Lung (tissue), 11 donors: ENCODE measurements at regions not wholly inside any gene's neighbourhood (a gene's known extent, or its start where the extent isn't known, plus 50 kb on each side); places are given as distances from the start of the nearest gene placed in this dataset.

ENCODE experiments used
- ATAC-seq: fragments of 200-7000 bp; cut with Tn5 transposase; one replicate; pipeline ENCODE4 v1.9.1; 2020; ENCODE audit warnings: moderate number of reproducible peaks; ENCODE audit not compliant: insufficient read depth, low FRiP score
- DNase-seq, 3 donors: peaks; one replicate each; pipeline ENCODE4 v3.0.0-alpha.2; 2013 to 2017
- H3K27ac ChIP-seq, 2 donors: one replicate each; pipeline ENCODE4 v1.5.1; 2013; ENCODE audit warnings: mild to moderate bottlenecking in 2 of 2, moderate library complexity in 2 of 2, control low read depth in 1 of 2, inconsistent platforms in 1 of 2, low read depth in 1 of 2, low read length in 1 of 2
- H3K27me3 ChIP-seq, 3 donors: one replicate each; pipeline ENCODE4 v1.5.1; 2013; ENCODE audit warnings: low read length in 2 of 3; ENCODE audit not compliant: control insufficient read depth in 3 of 3, insufficient read depth in 3 of 3
- H3K36me3 ChIP-seq, 4 donors: one replicate each; pipeline ENCODE4 v1.5.1; 2013; ENCODE audit warnings: low read length in 4 of 4, mild to moderate bottlenecking in 1 of 4, moderate library complexity in 1 of 4; ENCODE audit not compliant: control insufficient read depth in 4 of 4, insufficient read depth in 4 of 4
- H3K4me1 ChIP-seq, 5 donors: one replicate each; pipeline ENCODE4 v1.5.1; 2013; ENCODE audit warnings: low read length in 5 of 5, mild to moderate bottlenecking in 2 of 5, moderate library complexity in 1 of 5; ENCODE audit not compliant: control insufficient read depth in 5 of 5, insufficient read depth in 5 of 5
- H3K4me3 ChIP-seq: one replicate; pipeline ENCODE4 v1.5.1; 2013; ENCODE audit warnings: mild to moderate bottlenecking, control low read depth, moderate library complexity
- H3K9ac ChIP-seq, 2 donors: one replicate each; pipeline ENCODE4 v1.5.1; 2013; ENCODE audit warnings: low read length in 2 of 2, control low read depth in 1 of 2; ENCODE audit not compliant: insufficient read depth in 1 of 2
- H3K9me3 ChIP-seq, 4 donors: one replicate each; pipeline ENCODE4 v1.5.1; 2013; ENCODE audit warnings: low read length in 3 of 4, mild to moderate bottlenecking in 1 of 4, moderate library complexity in 1 of 4; ENCODE audit not compliant: control insufficient read depth in 4 of 4, insufficient read depth in 3 of 4
- CTCF ChIP-seq: IDR thresholded peaks from 2 replicates; pipeline ENCODE4 v1.5.1; 2012; ENCODE audit warnings: mild to moderate bottlenecking; ENCODE audit errors: control extremely low read depth, extremely low read depth
- WGBS, 2 donors: extraction: QIAGEN DNeasy Blood & Tissue Kit; methylation state at CpG; one replicate each; pipeline ENCODE4 v1.1.7; 2013; 5-methylcytosine and 5-hydroxymethylcytosine counted together
- donor health status: control.
- donor health status: control.
- donor health status: Bipolar disorder and iron deficiency.
- donor health status: healthy.
- donor health status: DM: yes; HTN: yes; CAD: no.

- H3K36me3 ChIP-seq, result no peaks in the 10 kb centered on the region
- ATAC-seq, result no peak
- no peak overlapping the region for H3K4me3 ChIP-seq
- H3K27me3 ChIP-seq, result no peaks in the 10 kb centered on the region
- H3K27ac ChIP-seq, result peak overlapping the region in 1 of 2 donors; percentile 68
- TF ChIP-seq CTCF, result no peak
- WGBS, 2 donors, result 92% methylated on average over 7 of the region's 7 CpGs
- no peak for DNase-seq
- H3K9ac ChIP-seq, result no peak overlapping the region
- peaks cover 0 to 11% (median 4%) of the 10 kb centered on the region in 5 donors for H3K4me1 ChIP-seq
- H3K9me3 ChIP-seq, result peaks cover 0 to 2% (median 0%) of the 10 kb centered on the region in 4 donors
Measured at GRCh38 chr7:47185839-47186238, 396.1 kb downstream of the TNS3 start.

- Histone ChIP-seq H3K27ac (peak overlapping the region in 1 of 2 donors; percentile 68), H3K9ac (no peak overlapping the region), H3K9me3 (peaks cover 0 to 2% (median 0%) of the 10 kb centered on the region in 4 donors), H3K27me3 (no peaks in the 10 kb centered on the region), H3K4me1 (peaks cover 0 to 11% (median 4%) of the 10 kb centered on the region in 5 donors), H3K4me3 (no peak overlapping the region), H3K36me3 (no peaks in the 10 kb centered on the region)
- TF ChIP-seq CTCF, result no peak
- no peak for DNase-seq
- WGBS, 2 donors, result 54 to 78% methylated on average over 3 of the region's 3 CpGs
- ATAC-seq, result no peak
Measured at GRCh38 chr7:47185170-47185569, 396.7 kb downstream of the TNS3 start.

- ATAC-seq (no peak), DNase-seq (no peak)
- Histone ChIP-seq H3K9ac (no peak overlapping the region), H3K9me3 (peaks cover 0 to 2% (median 0%) of the 10 kb centered on the region in 4 donors), H3K4me3 (no peak overlapping the region), H3K36me3 (no peaks in the 10 kb centered on the region), H3K27ac (no peak overlapping the region), H3K4me1 (peaks cover 0 to 23% (median 4%) of the 10 kb centered on the region in 5 donors), H3K27me3 (no peaks in the 10 kb centered on the region)
- 62 to 75% methylated on average over 12 of the region's 12 CpGs for WGBS, 2 donors
- TF ChIP-seq CTCF, result no peak
Measured at GRCh38 chr7:47183862-47184590, 397.9 kb downstream of the TNS3 start.
